ENCODE measurements at regions not wholly inside any gene's neighbourhood (a gene's known extent, or its start where the extent isn't known, plus 50 kb on each side); places are given as distances from the start of the nearest gene placed in this dataset.

GRCh38 chr2:147467441-147467840 is 377.4 kb upstream of the ACVR2A start:
- TF ChIP-seq CTCF (IDR thresholded peaks at IDR 0.05) (no peak), POLR2A (IDR thresholded peaks at IDR 0.05) (no peak)
